H1 (cell line): ENCODE measurements at regions not wholly inside any gene's neighbourhood (a gene's known extent, or its start where the extent isn't known, plus 50 kb on each side); places are given as distances from the start of the nearest gene placed in this dataset.

Experiments
- CTCF ChIA-PET: fragments of 300-600 bp; sonication (Branson Sonifier 250); formaldehyde crosslinking; loops from one replicate; lab custom pipeline; 2021; ENCODE audit not compliant: partially characterized antibody; lab: Charles Lee
- POLR2A ChIA-PET: fragments of 300-600 bp; sonication (Branson Sonifier 250); formaldehyde crosslinking; loops from one replicate; lab custom pipeline; 2021; ENCODE audit warnings: inconsistent platforms; ENCODE audit not compliant: partially characterized antibody; lab: Charles Lee
- DNase-seq, 2 experiments: peaks; one replicate each; pipeline versions ENCODE4 v3.0.0 to v3.0.0-alpha.2; 2010 to 2022; ENCODE audit warnings: low spot score in 2 of 2, low read depth in 1 of 2, mixed read lengths in 1 of 2
- FAIRE-seq: peaks from 2 replicates; lab custom pipeline; 2011; peaks lifted over from hg19 to GRCh38; lab: Jason Lieb, UNC
- H2AFZ ChIP-seq: 2 replicates; pipeline ENCODE4 v1.8.1; 2012; ENCODE audit warnings: low read length, inconsistent platforms
- H2AK5ac ChIP-seq: 2 replicates; pipeline ENCODE4 v1.6.1; 2013; ENCODE audit warnings: low read depth, low read length
- H2BK120ac ChIP-seq: replicated peaks from 2 replicates; pipeline ENCODE3; 2013; ENCODE audit warnings: low read depth, low read length, inconsistent platforms
- H2BK12ac ChIP-seq: 2 replicates; pipeline ENCODE4 v1.6.1; 2013; ENCODE audit warnings: low read depth, low read length
- H2BK15ac ChIP-seq: 2 replicates; pipeline ENCODE4 v1.6.1; 2013; ENCODE audit warnings: low read length
- H2BK20ac ChIP-seq: 2 replicates; pipeline ENCODE4 v1.6.1; 2013; ENCODE audit warnings: low read length
- H2BK5ac ChIP-seq: 2 replicates; pipeline ENCODE4 v1.6.1; 2013; ENCODE audit warnings: low read depth, low read length
- H3K14ac ChIP-seq: 2 replicates; pipeline ENCODE4 v1.6.1; 2013; ENCODE audit warnings: inconsistent platforms; ENCODE audit not compliant: insufficient read length
- H3K18ac ChIP-seq: 2 replicates; pipeline ENCODE4 v1.6.1; 2013; ENCODE audit warnings: low read length; ENCODE audit errors: extremely low read depth
- H3K23ac ChIP-seq: 2 replicates; pipeline ENCODE4 v1.6.1; 2013; ENCODE audit warnings: inconsistent platforms; ENCODE audit not compliant: insufficient read length
- H3K23me2 ChIP-seq: 2 replicates; pipeline ENCODE4 v1.6.1; 2013; ENCODE audit warnings: low read depth, low read length
- H3K27ac ChIP-seq: 2 replicates; pipeline ENCODE4 v1.6.1; 2011; ENCODE audit warnings: low read depth, low read length, inconsistent platforms
- H3K27me3 ChIP-seq, 4 experiments: replicated peaks in 1 of 4; 1 replicate in 1 of 4; 2 replicates in 3 of 4; pipeline versions ENCODE4 v1.6.1 to v1.8.1; 2011 to 2013; ENCODE audit warnings: low read length in 3 of 4, mild to moderate bottlenecking in 3 of 4, inconsistent platforms in 2 of 4, mixed read lengths in 2 of 4, moderate library complexity in 1 of 4; ENCODE audit not compliant: control insufficient read depth in 3 of 4, insufficient read depth in 3 of 4; ENCODE audit errors: extremely low read depth in 1 of 4
- H3K36me3 ChIP-seq, 4 experiments: 2 replicates each; pipeline versions ENCODE4 v1.6.1 to v1.8.1; 2011 to 2013; ENCODE audit warnings: mild to moderate bottlenecking in 4 of 4, low read length in 3 of 4, moderate library complexity in 2 of 4, control low read depth in 1 of 4, inconsistent platforms in 1 of 4; ENCODE audit not compliant: insufficient read depth in 4 of 4, control insufficient read depth in 2 of 4
- H3K4ac ChIP-seq: replicated peaks from 2 replicates; pipeline ENCODE3; 2013; ENCODE audit warnings: low read length, low read depth, mixed read lengths, inconsistent platforms; ENCODE audit not compliant: insufficient read length
- H3K4me1 ChIP-seq, 4 experiments: replicated peaks in 1 of 4; 1 replicate in 1 of 4; 2 replicates in 3 of 4; pipeline versions ENCODE4 v1.6.1 to v1.8.1; 2011 to 2013; ENCODE audit warnings: low read length in 3 of 4, inconsistent platforms in 2 of 4, mixed read lengths in 1 of 4; ENCODE audit not compliant: insufficient read depth in 4 of 4, control insufficient read depth in 3 of 4
- H3K4me2 ChIP-seq, 2 experiments: 2 replicates each; pipeline versions ENCODE4 v1.6.1 to v1.8.1; 2011 to 2013; ENCODE audit warnings: low read depth in 2 of 2, low read length in 2 of 2, control low read depth in 1 of 2, inconsistent platforms in 1 of 2, mild to moderate bottlenecking in 1 of 2; ENCODE audit not compliant: insufficient read depth in 1 of 2
- H3K4me3 ChIP-seq, 4 experiments: fragments of 200-600, 300-600 bp in 1 of 4; sonication (generic), shearing (Covaris generic), sonication (Bioruptor Twin) in 1 of 4; 2 replicates each; pipeline versions ENCODE4 v1.5.1 to v1.8.1; 2011 to 2016; ENCODE audit warnings: low read length in 4 of 4, low read depth in 3 of 4, control low read depth in 2 of 4, inconsistent platforms in 2 of 4, mild to moderate bottlenecking in 2 of 4, mixed read lengths in 1 of 4, moderate library complexity in 1 of 4; ENCODE audit not compliant: insufficient read depth in 2 of 4; ENCODE audit errors: extremely low read depth in 1 of 4
- H3K56ac ChIP-seq: replicated peaks from 2 replicates; pipeline ENCODE3; 2013; ENCODE audit warnings: low read depth, mild to moderate bottlenecking, mixed read lengths, low read length, inconsistent platforms; ENCODE audit not compliant: insufficient read length
- H3K79me1 ChIP-seq: 2 replicates; pipeline ENCODE4 v1.6.1; 2013; ENCODE audit warnings: low read depth, low read length, control low read depth
- H3K79me2 ChIP-seq, 2 experiments: 2 replicates each; pipeline versions ENCODE4 v1.6.1 to v1.8.1; 2012 to 2013; ENCODE audit warnings: low read length in 2 of 2, mild to moderate bottlenecking in 2 of 2, inconsistent platforms in 1 of 2; ENCODE audit not compliant: insufficient read depth in 2 of 2, control insufficient read depth in 1 of 2
- H3K9ac ChIP-seq, 4 experiments: replicated peaks in 1 of 4; 1 replicate in 1 of 4; 2 replicates in 3 of 4; pipeline versions ENCODE4 v1.6.1 to v1.8.1; 2011 to 2013; ENCODE audit warnings: low read depth in 3 of 4, low read length in 3 of 4, control low read depth in 2 of 4, mild to moderate bottlenecking in 2 of 4, moderate library complexity in 2 of 4, inconsistent platforms in 1 of 4; ENCODE audit errors: extremely low read depth in 1 of 4
- H3K9me3 ChIP-seq, 2 experiments: 2 replicates each; pipeline versions ENCODE4 v1.6.1 to v1.8.1; 2012 to 2013; ENCODE audit warnings: mild to moderate bottlenecking in 2 of 2, moderate library complexity in 2 of 2, control low read depth in 1 of 2, inconsistent platforms in 1 of 2, low read depth in 1 of 2, low read length in 1 of 2, mixed read lengths in 1 of 2; ENCODE audit not compliant: insufficient read depth in 2 of 2
- H4K20me1 ChIP-seq, 2 experiments: replicated peaks in 1 of 2; 2 replicates each; pipeline versions ENCODE3 to v1.8.1; 2011 to 2013; ENCODE audit warnings: inconsistent platforms in 2 of 2, low read length in 2 of 2, mild to moderate bottlenecking in 1 of 2; ENCODE audit not compliant: insufficient read depth in 2 of 2, control insufficient read depth in 1 of 2
- H4K5ac ChIP-seq: 2 replicates; pipeline ENCODE4 v1.6.1; 2013; ENCODE audit warnings: low read length, low read depth, mixed read lengths, inconsistent platforms; ENCODE audit not compliant: insufficient read length
- H4K8ac ChIP-seq: 2 replicates; pipeline ENCODE4 v1.8.0; 2013; ENCODE audit warnings: mild to moderate bottlenecking, moderate library complexity, low read length, inconsistent platforms; ENCODE audit not compliant: insufficient read depth; ENCODE audit errors: extremely low read depth
- H4K91ac ChIP-seq: replicated peaks from 2 replicates; pipeline ENCODE3; 2013; ENCODE audit warnings: low read length, mixed read lengths, inconsistent platforms; ENCODE audit not compliant: insufficient read length
- SUZ12 ChIP-seq: fragments of 200-600 bp; sonication (generic); IDR thresholded peaks from 2 replicates; pipeline ENCODE4 v1.6.1; 2012; ENCODE audit warnings: mild to moderate bottlenecking, inconsistent platforms, low read length, moderate library complexity, mixed read lengths
- TAF7 ChIP-seq: optimal IDR thresholded peaks from 2 replicates; pipeline ENCODE3; 2011; ENCODE audit warnings: low read depth, mild to moderate bottlenecking, inconsistent platforms, low read length, moderate library complexity, borderline replicate concordance
- WGBS, 2 experiments: shearing (Covaris generic) in 1 of 2; methylation state at CpG; one replicate each; pipeline versions ENCODE4 v1.1.6 to v1.1.7; 2013 to 2015; ENCODE audit warnings: low lambda C conversion rate in 2 of 2, mixed read lengths in 2 of 2, inconsistent platforms in 1 of 2, low coverage in 1 of 2, missing lambda C conversion rate in 1 of 2; ENCODE audit not compliant: insufficient replicate concordance in 2 of 2, insufficient coverage in 1 of 2, insufficient read length in 1 of 2; ENCODE audit errors: extremely low coverage in 1 of 2, missing lambda C conversion rate in 1 of 2; 5-methylcytosine and 5-hydroxymethylcytosine counted together

DNA sequence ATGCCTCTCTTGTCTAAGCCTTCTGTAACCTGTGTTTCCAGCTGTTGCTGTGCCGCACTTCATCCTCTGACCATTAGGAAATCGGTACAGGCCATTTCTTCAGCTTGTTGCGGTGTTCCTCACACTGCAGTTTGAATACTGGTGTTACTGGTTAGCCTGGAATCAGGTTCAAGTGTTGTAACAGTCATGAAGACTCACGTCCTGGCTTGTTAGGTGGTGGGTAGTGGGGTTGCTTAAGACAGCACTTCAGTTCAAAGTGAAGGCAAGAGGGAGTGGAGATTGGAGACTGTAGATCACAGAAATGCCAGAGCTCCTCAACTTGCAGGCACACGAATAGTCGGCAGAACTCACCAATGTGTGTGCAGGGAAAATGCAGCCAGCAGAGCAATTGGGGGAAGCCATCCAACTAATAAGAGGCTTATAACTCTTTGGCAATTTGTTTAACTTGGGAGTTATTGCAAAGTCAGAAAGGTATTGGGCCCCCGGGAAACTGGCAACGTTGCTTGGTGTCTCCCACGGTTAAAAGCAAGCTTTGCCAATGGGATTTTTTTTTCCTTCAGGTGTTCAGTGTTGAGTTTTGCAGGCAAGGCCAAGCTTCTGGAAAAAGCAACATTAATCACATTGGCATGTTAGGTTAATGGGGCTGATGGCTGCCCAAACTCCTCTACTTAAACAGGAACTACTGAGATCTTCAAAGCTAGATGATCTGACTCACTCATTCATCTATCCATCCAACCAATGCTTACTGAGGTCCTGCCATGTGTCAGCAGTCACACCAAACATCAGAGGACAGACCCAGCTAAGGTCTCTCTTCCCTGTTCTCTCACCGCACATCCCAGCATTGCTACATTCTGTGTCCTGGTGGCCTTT lies 380.9 kb downstream of the GATA3 start:
- Histone ChIP-seq H2BK12ac (no peak overlapping the region), H2BK15ac (no peak overlapping the region), H2BK20ac (no peak overlapping the region), H3K23ac (no peak overlapping the region), H4K20me1 (no peaks in the 10 kb centered on the region), H3K18ac (no peak overlapping the region), H3K79me2 (no peaks in the 10 kb centered on the region), H4K8ac (no peak overlapping the region), H2BK120ac (no peak overlapping the region), H3K14ac (no peak overlapping the region), H3K4me1 (no peaks in the 10 kb centered on the region), H3K36me3 (no peaks in the 10 kb centered on the region), H3K9me3 (no peaks in the 10 kb centered on the region), H3K23me2 (no peaks in the 10 kb centered on the region; the same call in 1 of the 2 replicates), H2BK5ac (no peak overlapping the region), H3K27ac (no peak overlapping the region), H4K91ac (no peak overlapping the region), H3K27me3 (no peaks in the 10 kb centered on the region), H3K4me2 (no peak overlapping the region), H3K9ac (peak overlapping the region in 1 of 4 experiments; percentile 28; a peak in 1 of 7 replicates), H3K79me1 (no peaks in the 10 kb centered on the region), H3K4ac (no peak overlapping the region), H4K5ac (no peak overlapping the region), H3K56ac (no peak overlapping the region), H3K4me3 (no peak overlapping the region), H2AFZ (peak overlapping the region; percentile 77; the same call in 1 of the 2 replicates), H2AK5ac (no peak overlapping the region)
- DNase-seq, result no peak
- no peak for FAIRE-seq
- WGBS, 2 experiments, result 94% methylated on average over 10 of the region's 10 CpGs; no CpG with 5 or more reads in 1 of the 2 experiments
- POLR2A ChIA-PET, result interaction anchor here (0.5 kb wide), 1 partner anchor 650 kb away, joined by 3 read pairs; no protein-coding TSS in a partner anchor
- CTCF ChIA-PET, result interaction anchor here (0.6 to 6.5 kb wide), 6 partner anchors 9 to 469 kb away, joined by 3 to 55 read pairs (median 4); no protein-coding TSS in a partner anchor
- TF ChIP-seq TAF7 (no peak), SUZ12 (no peak)
